HL-60 (cell line): ENCODE measurements at regions not wholly inside any gene's neighbourhood (a gene's known extent, or its start where the extent isn't known, plus 50 kb on each side); places are given as distances from the start of the nearest gene placed in this dataset.

Experiments
- CTCF ChIP-seq: IDR thresholded peaks from one replicate; pipeline ENCODE4 v1.5.1; 2011; ENCODE audit warnings: low read length, control low read depth, inconsistent platforms; ENCODE audit not compliant: insufficient read depth
- GABPA ChIP-seq: IDR thresholded peaks from 2 replicates; pipeline ENCODE4 v1.6.1; 2012; ENCODE audit warnings: low read depth
- POLR2AphosphoS5 ChIP-seq: IDR thresholded peaks from 2 replicates; pipeline ENCODE4 v1.6.1; 2012; ENCODE audit warnings: low read depth

- TF ChIP-seq CTCF = no peak
- no peak for TF ChIP-seq POLR2AphosphoS5
- TF ChIP-seq GABPA = no peak
Observed at GRCh38 chr10:128377988-128378387, 251.8 kb upstream of the MKI67 start.
